ENCODE measurements at regions not wholly inside any gene's neighbourhood (a gene's known extent, or its start where the extent isn't known, plus 50 kb on each side); places are given as distances from the start of the nearest gene placed in this dataset.

DNA sequence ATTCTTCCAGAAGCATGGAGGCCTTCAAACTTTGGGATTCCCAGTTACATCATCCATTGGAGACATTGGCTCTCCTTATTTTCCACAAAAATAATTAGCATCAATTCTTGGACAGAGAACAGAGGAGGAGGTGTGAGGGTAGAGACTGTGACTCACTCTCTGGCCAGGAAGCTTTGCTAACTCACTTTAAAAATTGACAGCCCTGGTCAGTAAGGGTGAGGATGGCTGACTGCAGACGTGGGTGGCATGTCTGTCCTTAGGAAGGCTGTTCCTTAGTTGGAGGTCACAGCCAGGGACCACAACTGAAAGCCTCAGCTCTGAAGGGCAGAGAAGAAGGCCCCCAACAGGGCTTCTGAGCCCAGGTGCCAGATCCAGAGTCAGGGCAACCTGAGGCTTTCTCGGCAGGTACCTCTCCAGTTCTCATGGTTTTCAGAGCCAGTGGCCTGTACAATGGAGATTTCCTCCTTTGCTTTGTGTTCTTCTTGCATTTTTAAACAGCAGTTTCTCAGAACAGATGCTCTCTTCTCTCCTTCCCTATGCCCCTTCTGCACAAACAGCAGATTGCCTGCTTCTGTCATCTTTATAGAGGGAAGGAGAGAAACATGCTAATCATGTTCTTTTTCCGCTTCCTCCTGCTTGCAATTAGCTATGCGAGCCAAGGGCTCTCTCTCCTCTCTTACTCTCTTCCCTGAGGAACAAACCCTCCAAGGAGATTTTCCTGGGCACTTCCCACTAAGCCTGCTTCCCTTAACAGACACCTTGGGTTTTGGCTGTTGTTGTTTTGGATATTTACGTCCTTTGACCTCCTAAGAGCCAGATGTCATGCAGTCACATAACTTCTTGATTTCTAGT is 92.5 kb upstream of the ZNF366 start:
- no peak for DNase-seq (ENCODE audit: low spot score)
- peak overlapping the region; percentile 25 to 39 for H3K27ac ChIP-seq
- no peak overlapping the region for H3K4me3 ChIP-seq
- TF ChIP-seq, protein P1, sequence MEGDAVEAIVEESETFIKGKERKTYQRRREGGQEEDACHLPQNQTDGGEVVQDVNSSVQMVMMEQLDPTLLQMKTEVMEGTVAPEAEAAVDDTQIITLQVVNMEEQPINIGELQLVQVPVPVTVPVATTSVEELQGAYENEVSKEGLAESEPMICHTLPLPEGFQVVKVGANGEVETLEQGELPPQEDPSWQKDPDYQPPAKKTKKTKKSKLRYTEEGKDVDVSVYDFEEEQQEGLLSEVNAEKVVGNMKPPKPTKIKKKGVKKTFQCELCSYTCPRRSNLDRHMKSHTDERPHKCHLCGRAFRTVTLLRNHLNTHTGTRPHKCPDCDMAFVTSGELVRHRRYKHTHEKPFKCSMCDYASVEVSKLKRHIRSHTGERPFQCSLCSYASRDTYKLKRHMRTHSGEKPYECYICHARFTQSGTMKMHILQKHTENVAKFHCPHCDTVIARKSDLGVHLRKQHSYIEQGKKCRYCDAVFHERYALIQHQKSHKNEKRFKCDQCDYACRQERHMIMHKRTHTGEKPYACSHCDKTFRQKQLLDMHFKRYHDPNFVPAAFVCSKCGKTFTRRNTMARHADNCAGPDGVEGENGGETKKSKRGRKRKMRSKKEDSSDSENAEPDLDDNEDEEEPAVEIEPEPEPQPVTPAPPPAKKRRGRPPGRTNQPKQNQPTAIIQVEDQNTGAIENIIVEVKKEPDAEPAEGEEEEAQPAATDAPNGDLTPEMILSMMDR (IDR thresholded peaks at IDR 0.05): no peak

DNA sequence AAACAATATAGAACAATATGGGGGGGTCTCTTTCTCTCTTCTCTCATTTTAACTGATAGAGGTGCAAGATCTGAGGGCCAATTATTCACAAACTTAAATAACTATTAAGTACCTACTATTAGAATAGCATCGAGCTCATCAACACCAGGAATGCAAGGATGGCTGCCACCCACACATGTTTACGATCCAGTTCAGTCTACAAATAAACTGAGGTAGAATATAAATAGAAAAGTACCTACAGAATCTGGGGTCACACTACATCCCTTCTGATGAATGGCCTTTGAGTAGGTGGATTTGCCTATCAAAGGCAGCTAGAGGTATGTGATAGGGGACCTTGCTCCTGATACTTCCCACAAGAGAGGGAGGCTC is 91.8 kb upstream of the ZNF366 start:
- Histone ChIP-seq H3K27ac (peak overlapping the region in 1 of 2 donors; percentile 39), H3K4me3 (no peak overlapping the region)
- TF ChIP-seq, protein P1 (IDR thresholded peaks at IDR 0.05): no peak
- no peak for DNase-seq (ENCODE audit: low spot score)

DNA sequence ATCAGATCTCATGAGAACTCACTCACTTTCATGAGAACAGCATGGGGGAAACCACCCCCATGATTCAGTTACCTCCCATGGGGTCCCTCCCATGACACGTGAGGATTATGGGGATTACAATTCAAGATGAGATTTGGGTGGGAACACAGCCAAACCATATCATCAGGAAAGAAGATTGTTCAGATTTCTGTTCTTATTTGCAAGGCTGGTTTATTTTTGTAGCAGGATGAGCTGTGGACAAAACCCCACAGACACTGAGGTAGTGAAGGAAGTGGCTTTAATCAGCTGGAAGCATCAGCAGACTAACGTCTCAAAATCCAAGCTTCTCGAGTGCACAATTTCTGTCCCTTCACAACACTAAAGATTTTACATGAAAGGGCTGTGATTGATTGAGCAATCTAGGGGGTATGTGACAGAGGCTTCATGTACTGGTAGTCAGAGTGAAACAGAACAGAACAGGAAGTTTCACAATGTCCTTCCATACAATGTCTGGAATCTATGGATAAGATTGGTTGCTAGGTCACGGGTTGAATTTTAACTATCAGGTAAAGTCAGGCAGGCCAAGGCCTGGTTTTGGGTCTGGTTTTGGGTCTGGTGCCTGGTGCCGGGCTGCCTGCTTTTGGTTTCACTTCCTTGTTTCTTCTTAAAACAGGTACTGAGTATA is 91.3 kb upstream of the ZNF366 start:
- DNase-seq (ENCODE audit: low spot score): no peak

DNA sequence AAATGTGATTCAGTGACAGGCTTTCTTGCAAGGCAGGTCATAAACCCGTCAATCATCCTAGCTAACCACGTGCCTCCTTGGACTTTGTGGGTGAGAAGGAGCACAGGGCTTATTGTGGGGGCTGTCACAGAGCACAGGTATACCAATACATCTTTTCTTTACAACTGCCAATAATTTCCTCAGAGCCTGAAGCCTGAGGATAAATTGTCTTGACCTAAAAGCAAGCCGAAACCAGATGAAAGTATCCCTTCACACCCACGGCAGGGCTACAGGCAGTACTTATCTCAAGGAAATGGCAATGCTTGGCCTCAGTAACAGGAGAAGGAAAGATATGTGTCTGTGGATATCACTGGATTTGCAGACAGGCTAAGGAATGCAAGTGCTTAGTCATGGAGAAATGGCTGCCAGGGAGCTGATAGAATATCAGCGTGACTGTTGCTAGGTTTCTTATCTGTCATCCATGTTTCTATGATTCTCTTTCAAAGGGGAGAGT is 90.3 kb upstream of the ZNF366 start:
- no peak for DNase-seq (ENCODE audit: low spot score)
- H3K4me3 ChIP-seq: peak overlapping the region; percentile 44
- peak overlapping the region; percentile 33 to 76 for H3K27ac ChIP-seq
- TF ChIP-seq, protein P1 (IDR thresholded peaks at IDR 0.05): no peak

More for the DNA sequence above, 91.3 kb upstream of the ZNF366 start:
- TF ChIP-seq, protein P1 (IDR thresholded peaks at IDR 0.05): no peak
- Histone ChIP-seq H3K27ac (peak overlapping the region; percentile 33 to 76), H3K4me3 (no peak overlapping the region)

DNA sequence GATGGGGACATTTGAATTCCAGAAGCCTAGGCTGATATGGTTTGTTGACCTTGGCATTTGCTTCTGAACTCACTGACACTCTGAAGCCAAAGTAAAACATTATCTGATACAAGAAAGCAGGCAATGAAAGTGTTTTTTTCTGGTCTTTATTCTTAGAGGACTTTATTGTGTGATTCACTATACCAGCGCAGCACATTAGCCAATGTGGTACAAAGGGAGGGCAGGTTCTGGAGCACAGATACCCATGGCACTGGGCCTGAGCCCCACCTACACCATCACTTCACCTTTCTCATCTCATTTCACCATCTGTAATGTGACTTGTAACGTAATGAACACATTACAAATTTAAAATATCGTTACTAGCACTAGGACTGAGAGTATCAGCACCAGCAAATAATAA is 89.7 kb upstream of the ZNF366 start:
- peak overlapping the region; percentile 13 to 76 for H3K27ac ChIP-seq
- DNase-seq (ENCODE audit: low spot score): no peak
- TF ChIP-seq, protein P1 (IDR thresholded peaks at IDR 0.05): no peak
- H3K4me3 ChIP-seq: no peak overlapping the region

DNA sequence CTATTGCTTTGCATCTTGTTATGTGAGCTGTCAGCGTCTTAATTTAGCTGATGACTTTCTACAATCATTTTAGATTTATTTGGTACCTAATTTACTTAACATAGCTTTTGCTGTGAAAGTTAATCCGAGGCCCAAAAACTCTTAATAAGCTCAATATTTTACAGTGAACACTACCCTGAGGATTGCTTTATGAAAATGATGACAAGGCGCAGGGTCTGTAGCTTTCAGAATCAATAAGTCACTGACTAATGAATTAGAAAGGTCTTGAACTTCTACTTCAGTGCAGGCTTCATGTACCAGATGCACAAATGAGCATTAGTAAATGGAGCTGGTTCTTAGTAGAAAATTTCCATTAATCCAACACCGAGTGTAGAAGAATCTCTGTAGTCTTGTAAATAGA is 81.4 kb upstream of the ZNF366 start:
- no peak for DNase-seq (ENCODE audit: low spot score)
- no peak overlapping the region for H3K27ac ChIP-seq
- H3K4me3 ChIP-seq: no peak overlapping the region
- TF ChIP-seq, protein P1 (IDR thresholded peaks at IDR 0.05): no peak
